Thyroid gland (tissue), 4 donors: ENCODE measurements at regions not wholly inside any gene's neighbourhood (a gene's known extent, or its start where the extent isn't known, plus 50 kb on each side); places are given as distances from the start of the nearest gene placed in this dataset.

Experiments
- DNase-seq, 2 donors: peaks; one replicate each; pipeline ENCODE4 v3.0.0-alpha.2; 2019
- H3K27ac ChIP-seq, 3 donors: fragments of 200-600 bp; sonication (generic); 1 replicate in 2 of 3; 2 replicates in 1 of 3; pipeline ENCODE4 v1.5.1; 2016 to 2019; ENCODE audit warnings: mild to moderate bottlenecking in 1 of 3, moderate library complexity in 1 of 3
- H3K27me3 ChIP-seq: fragments of 200-600 bp; sonication (generic); one replicate; pipeline ENCODE4 v1.5.1; 2019
- H3K36me3 ChIP-seq, 2 donors: fragments of 200-600 bp; sonication (generic); one replicate each; pipeline ENCODE4 v1.5.1; 2016 to 2019
- H3K4me1 ChIP-seq, 2 donors: fragments of 200-600 bp; sonication (generic); one replicate each; pipeline ENCODE4 v1.5.1; 2017 to 2019
- H3K4me3 ChIP-seq, 3 donors: fragments of 200-600 bp; sonication (generic); replicated peaks in 1 of 3; 1 replicate in 2 of 3; 2 replicates in 1 of 3; pipeline ENCODE4 v1.5.1; 2016; ENCODE audit warnings: mild to moderate bottlenecking in 1 of 3
- H3K9me3 ChIP-seq: fragments of 200-600 bp; sonication (generic); one replicate; pipeline ENCODE4 v1.5.1; 2017
- POLR2A ChIP-seq, 2 donors: fragments of 450-650 bp; IDR thresholded peaks; one replicate each; pipeline ENCODE4 v1.6.1; 2017; ENCODE audit warnings: antibody characterized with exemption in 2 of 2, mild to moderate bottlenecking in 2 of 2, moderate library complexity in 1 of 2
- WGBS, 2 donors: methylation state at CpG; one replicate each; pipeline ENCODE4 v1.1.5; 2017; 5-methylcytosine and 5-hydroxymethylcytosine counted together
- intact Hi-C: fragments of 100-400 bp; cut with DNase I; formaldehyde crosslinking; loops from one replicate; pipeline ENCODE4 v1.15.1; 2023
- TF ChIP-seq, protein P1 (sequence below), 6 experiments: fragments of 200-600 bp in 3 of 6; fragments of 450-650 bp in 3 of 6; sonication (generic) in 3 of 6; IDR thresholded peaks; one replicate each; pipeline ENCODE4 v1.5.1; 2016 to 2019; ENCODE audit warnings: antibody characterized with exemption in 6 of 6, mild to moderate bottlenecking in 2 of 6, inconsistent platforms in 1 of 6, moderate library complexity in 1 of 6

DNA sequence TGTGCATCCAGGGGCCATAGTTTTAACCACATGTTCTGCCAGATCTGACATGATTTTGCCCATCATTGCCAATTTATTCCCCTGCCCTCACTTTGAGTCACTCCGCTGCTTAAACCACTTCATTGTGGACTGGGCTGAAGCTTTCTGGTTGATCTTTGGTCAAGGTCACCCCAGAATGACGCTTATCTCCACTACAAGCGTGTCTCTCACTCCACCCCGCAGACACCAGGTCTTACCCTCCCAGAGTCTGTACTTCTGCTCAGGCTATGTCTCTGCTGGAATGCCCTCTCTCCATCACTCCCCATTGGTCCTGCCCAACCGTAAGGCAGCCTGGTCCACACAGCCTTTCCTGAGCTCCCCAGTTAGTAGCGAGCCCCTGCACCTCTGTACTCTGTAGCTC is 170.5 kb upstream of the SYT13 start:
- Histone ChIP-seq H3K9me3 (no peaks in the 10 kb centered on the region), H3K4me1 (no peaks in the 10 kb centered on the region), H3K36me3 (no peaks in the 10 kb centered on the region), H3K27ac (no peak overlapping the region), H3K4me3 (no peak overlapping the region), H3K27me3 (no peaks in the 10 kb centered on the region)
- WGBS, 2 donors = 83 to 96% methylated on average over 6 of the region's 6 CpGs
- TF ChIP-seq, protein P1, sequence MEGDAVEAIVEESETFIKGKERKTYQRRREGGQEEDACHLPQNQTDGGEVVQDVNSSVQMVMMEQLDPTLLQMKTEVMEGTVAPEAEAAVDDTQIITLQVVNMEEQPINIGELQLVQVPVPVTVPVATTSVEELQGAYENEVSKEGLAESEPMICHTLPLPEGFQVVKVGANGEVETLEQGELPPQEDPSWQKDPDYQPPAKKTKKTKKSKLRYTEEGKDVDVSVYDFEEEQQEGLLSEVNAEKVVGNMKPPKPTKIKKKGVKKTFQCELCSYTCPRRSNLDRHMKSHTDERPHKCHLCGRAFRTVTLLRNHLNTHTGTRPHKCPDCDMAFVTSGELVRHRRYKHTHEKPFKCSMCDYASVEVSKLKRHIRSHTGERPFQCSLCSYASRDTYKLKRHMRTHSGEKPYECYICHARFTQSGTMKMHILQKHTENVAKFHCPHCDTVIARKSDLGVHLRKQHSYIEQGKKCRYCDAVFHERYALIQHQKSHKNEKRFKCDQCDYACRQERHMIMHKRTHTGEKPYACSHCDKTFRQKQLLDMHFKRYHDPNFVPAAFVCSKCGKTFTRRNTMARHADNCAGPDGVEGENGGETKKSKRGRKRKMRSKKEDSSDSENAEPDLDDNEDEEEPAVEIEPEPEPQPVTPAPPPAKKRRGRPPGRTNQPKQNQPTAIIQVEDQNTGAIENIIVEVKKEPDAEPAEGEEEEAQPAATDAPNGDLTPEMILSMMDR (IDR thresholded peaks at IDR 0.05) = no peak
- no peak for TF ChIP-seq POLR2A (IDR thresholded peaks at IDR 0.05)
- intact Hi-C loops = no loop called here
- DNase-seq = no peak

DNA sequence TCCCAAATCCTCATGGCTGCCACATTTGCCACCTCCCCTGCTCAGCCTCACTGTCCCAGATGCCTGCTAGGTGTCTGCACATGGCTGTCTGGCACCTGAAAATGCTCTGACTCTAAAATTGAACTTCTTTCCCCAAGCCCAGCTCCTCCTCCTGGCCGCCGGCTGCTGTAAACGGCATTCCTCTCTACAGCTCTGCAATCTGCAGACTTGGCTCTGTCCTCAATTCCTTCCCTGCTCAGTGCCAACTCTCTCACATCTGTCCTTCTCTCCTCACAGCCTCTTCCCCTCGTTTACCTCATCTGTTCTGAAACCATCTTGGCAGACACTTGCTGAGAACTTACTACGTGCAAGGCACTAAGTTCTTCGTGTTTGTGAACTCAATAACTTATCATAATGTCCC is 169.4 kb upstream of the SYT13 start:
- intact Hi-C loops = no loop called here
- Histone ChIP-seq H3K9me3 (no peaks in the 10 kb centered on the region), H3K4me3 (no peak overlapping the region), H3K4me1 (no peaks in the 10 kb centered on the region), H3K27me3 (no peaks in the 10 kb centered on the region), H3K27ac (no peak overlapping the region), H3K36me3 (no peaks in the 10 kb centered on the region)
- TF ChIP-seq, protein P1 (IDR thresholded peaks at IDR 0.05) = no peak
- no peak for DNase-seq
- WGBS, 2 donors = 60 to 64% methylated on average over 6 of the region's 6 CpGs

DNA sequence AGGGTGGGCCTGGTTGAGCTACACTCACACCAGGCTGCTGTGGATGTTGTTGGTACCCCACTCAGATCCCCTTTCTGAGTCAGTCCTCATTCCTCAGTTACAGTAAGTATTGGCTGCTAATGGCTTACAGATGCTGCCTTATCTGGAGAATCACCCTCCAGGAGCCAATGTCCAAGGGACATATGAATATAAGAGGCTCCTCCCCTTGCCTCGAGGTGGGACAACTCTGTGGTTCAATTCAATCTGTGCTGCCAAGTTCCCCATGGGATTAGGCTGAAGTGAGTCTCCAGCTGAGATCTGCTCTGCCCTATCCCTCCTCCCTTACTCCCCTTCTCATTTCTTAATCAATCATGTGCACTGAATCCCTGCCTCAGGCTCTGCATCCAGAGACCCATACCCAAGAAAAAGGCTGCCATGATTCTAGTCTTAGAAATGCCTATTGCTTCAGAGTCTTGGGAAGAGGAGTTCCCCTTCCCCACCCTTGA is 168.8 kb upstream of the SYT13 start:
- WGBS, 2 donors = 71 to 89% methylated on average over 1 of the region's 1 CpG
- intact Hi-C loops = no loop called here

DNA sequence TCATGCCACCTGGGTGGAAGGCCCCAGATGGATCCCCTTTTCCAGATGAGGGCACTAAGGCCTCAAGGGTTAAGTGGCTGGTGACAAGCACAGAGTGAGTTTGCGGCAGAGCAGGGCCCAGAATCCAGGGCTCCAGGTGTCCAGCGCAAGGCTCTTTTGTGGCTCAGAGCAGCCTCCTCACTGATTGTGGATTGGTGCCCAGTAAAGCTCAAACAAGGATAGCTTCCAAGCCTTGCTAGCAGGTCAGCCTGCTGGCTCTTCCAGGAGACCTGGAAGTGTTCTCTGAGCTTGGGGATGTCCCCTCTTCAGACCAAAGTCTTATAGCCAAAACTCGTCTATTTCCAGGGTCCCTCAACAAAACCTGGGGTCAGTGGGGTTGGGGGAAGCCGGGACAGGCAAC is 167.6 kb upstream of the SYT13 start:
- TF ChIP-seq, protein P1 (IDR thresholded peaks at IDR 0.05) = no peak
- no peak for TF ChIP-seq POLR2A (IDR thresholded peaks at IDR 0.05)
- WGBS, 2 donors = 60 to 62% methylated on average over 3 of the region's 4 CpGs
- intact Hi-C loops = no loop called here

More for the DNA sequence above, 168.8 kb upstream of the SYT13 start:
- Histone ChIP-seq H3K36me3 (no peaks in the 10 kb centered on the region), H3K27ac (no peak overlapping the region), H3K9me3 (no peaks in the 10 kb centered on the region), H3K4me3 (no peak overlapping the region), H3K4me1 (no peaks in the 10 kb centered on the region), H3K27me3 (no peaks in the 10 kb centered on the region)
- no peak for TF ChIP-seq POLR2A (IDR thresholded peaks at IDR 0.05)
- TF ChIP-seq, protein P1 (IDR thresholded peaks at IDR 0.05) = no peak
- no peak for DNase-seq

DNA sequence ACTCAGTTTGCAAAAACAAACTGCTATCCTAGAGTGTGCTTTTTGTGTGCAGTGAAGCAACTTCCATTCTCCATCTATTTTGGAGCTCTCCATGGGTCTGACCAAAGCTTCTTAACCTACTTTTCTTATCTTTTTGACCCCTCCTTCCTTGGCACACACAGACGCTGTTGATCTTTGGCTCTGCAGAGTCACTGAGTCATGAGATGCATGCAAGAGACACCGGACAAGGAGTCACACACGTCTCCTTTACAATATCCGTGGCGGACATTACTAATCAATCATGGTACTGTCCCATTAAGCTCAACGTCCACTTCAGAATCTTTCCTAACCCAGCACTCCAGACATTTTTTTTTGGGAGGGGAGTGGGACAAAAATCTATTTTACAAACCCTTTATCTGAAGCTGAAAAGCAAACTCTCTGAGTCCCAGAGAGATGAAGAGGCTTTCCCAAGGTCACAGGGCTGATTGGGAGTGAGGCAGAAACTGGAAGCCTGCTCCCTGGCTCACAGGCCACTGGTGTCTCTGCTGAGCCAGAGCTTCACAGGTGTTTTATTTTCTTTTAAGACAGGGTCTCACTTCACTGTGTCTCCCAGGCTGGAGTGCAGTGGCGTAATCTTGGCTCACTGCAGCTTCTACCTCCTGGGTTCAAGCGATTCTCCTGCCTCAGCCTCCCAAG is 165.8 kb upstream of the SYT13 start:
- Histone ChIP-seq H3K27ac (no peak overlapping the region), H3K4me3 (no peak overlapping the region), H3K27me3 (no peaks in the 10 kb centered on the region), H3K36me3 (no peaks in the 10 kb centered on the region), H3K4me1 (no peaks in the 10 kb centered on the region), H3K9me3 (no peaks in the 10 kb centered on the region)
- TF ChIP-seq POLR2A (IDR thresholded peaks at IDR 0.05) = no peak
- TF ChIP-seq, protein P1 (IDR thresholded peaks at IDR 0.05) = no peak
- intact Hi-C loops = no loop called here
- peak in 1 of 2 donors; percentile 12 for DNase-seq
- WGBS, 2 donors = 42 to 47% methylated on average over 8 of the region's 8 CpGs

More for the DNA sequence above, 167.6 kb upstream of the SYT13 start:
- no peak overlapping the region for H3K27ac ChIP-seq
- no peaks in the 10 kb centered on the region for H3K27me3 ChIP-seq
- H3K4me1 ChIP-seq = no peaks in the 10 kb centered on the region
- no peak overlapping the region for H3K4me3 ChIP-seq
- DNase-seq = no peak
- H3K36me3 ChIP-seq = no peaks in the 10 kb centered on the region
- no peaks in the 10 kb centered on the region for H3K9me3 ChIP-seq
